Body of pancreas (tissue), 4 donors: ENCODE measurements at regions not wholly inside any gene's neighbourhood (a gene's known extent, or its start where the extent isn't known, plus 50 kb on each side); places are given as distances from the start of the nearest gene placed in this dataset.

Source experiments
- ATAC-seq: fragments of 150-250 bp; one replicate; pipeline ENCODE4 v1.9.1; 2016
- DNase-seq, 4 donors: peaks; one replicate each; pipeline ENCODE4 v3.0.0-alpha.2; 2019
- H3K27ac ChIP-seq, 4 donors: fragments of 200-600 bp; sonication (generic); 1 replicate in 3 of 4; 2 replicates in 1 of 4; pipeline versions ENCODE4 v1.5.1 to v1.6.1; 2016 to 2019; ENCODE audit warnings: mild to moderate bottlenecking in 1 of 4, mixed read lengths in 1 of 4, moderate library complexity in 1 of 4
- H3K27me3 ChIP-seq, 2 donors: fragments of 200-600 bp; sonication (generic); one replicate each; pipeline ENCODE4 v1.6.0; 2016; ENCODE audit warnings: mild to moderate bottlenecking in 1 of 2
- H3K36me3 ChIP-seq, 2 donors: fragments of 200-600 bp; sonication (generic); replicated peaks in 1 of 2; 2 replicates each; pipeline ENCODE4 v1.5.1; 2016; ENCODE audit warnings: low read depth in 2 of 2; ENCODE audit not compliant: insufficient read depth in 1 of 2
- H3K4me1 ChIP-seq: fragments of 200-600 bp; sonication (generic); one replicate; pipeline ENCODE4 v1.6.0; 2016
- H3K4me3 ChIP-seq, 2 donors: fragments of 200-600 bp; sonication (generic); 1 replicate in 1 of 2; 2 replicates in 1 of 2; pipeline ENCODE4 v1.5.1; 2016 to 2019
- H3K9me3 ChIP-seq, 3 donors: fragments of 200-600 bp; sonication (generic); 1 replicate in 2 of 3; 2 replicates in 1 of 3; pipeline ENCODE4 v1.5.1; 2016
- CTCF ChIP-seq, 7 experiments: fragments of 450-650 bp in 4 of 7; fragments of 200-600 bp in 3 of 7; sonication (generic) in 3 of 7; IDR thresholded peaks; one replicate each; pipeline ENCODE4 v1.5.1; 2016 to 2019; ENCODE audit warnings: antibody characterized with exemption in 7 of 7
- POLR2A ChIP-seq, 3 donors: fragments of 450-650 bp; IDR thresholded peaks; one replicate each; pipeline ENCODE4 v1.6.1; 2016; ENCODE audit warnings: antibody characterized with exemption in 3 of 3, mild to moderate bottlenecking in 2 of 3
- WGBS, 2 donors: methylation state at CpG; one replicate each; pipeline ENCODE4 v1.1.5; 2017; 5-methylcytosine and 5-hydroxymethylcytosine counted together
- intact Hi-C: fragments of 100-400 bp; cut with DNase I; formaldehyde crosslinking; loops from one replicate; pipeline ENCODE4 v1.15.1; 2023

- DNase-seq (no peak), ATAC-seq (no peak)
- H3K4me3 ChIP-seq = no peak overlapping the region
- no peaks in the 10 kb centered on the region for H3K36me3 ChIP-seq
- WGBS, 2 donors = 41 to 85% methylated on average over 1 of the region's 1 CpG
- TF ChIP-seq CTCF (IDR thresholded peaks at IDR 0.05) = no peak
- TF ChIP-seq POLR2A (IDR thresholded peaks at IDR 0.05) = no peak
- intact Hi-C loops = no loop called here
- no peaks in the 10 kb centered on the region for H3K9me3 ChIP-seq
- H3K27ac ChIP-seq = no peak overlapping the region
- H3K27me3 ChIP-seq = no peaks in the 10 kb centered on the region
- H3K4me1 ChIP-seq = no peaks in the 10 kb centered on the region
Measured at GRCh38 chr11:26254378-26254777, 77.6 kb upstream of the ANO3 start.

DNA sequence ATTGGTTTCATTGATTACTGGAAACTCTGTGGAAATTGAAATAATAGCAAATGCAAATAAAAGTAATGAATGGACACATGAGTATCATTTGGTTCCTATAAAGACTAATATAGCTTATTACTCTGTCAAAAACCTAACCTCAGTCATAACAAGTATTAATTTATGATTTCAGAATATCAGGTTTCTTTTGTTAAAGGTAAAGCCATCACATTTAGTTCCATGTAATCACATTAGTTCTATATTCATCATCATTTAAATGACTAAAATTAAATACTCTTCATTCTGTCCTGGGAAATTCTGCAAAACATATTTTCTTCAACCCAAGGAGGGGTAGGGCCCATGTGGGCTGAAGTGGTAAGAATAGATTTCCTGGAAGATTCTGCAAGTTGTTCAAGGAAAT is 68.2 kb upstream of the ANO3 start:
- ATAC-seq (no peak), DNase-seq (no peak)
- no peak overlapping the region for H3K27ac ChIP-seq
- no peaks in the 10 kb centered on the region for H3K36me3 ChIP-seq
- H3K9me3 ChIP-seq = no peaks in the 10 kb centered on the region
- no peaks in the 10 kb centered on the region for H3K27me3 ChIP-seq
- TF ChIP-seq POLR2A (IDR thresholded peaks at IDR 0.05) = no peak
- TF ChIP-seq CTCF (IDR thresholded peaks at IDR 0.05) = no peak
- no peaks in the 10 kb centered on the region for H3K4me1 ChIP-seq
- no peak overlapping the region for H3K4me3 ChIP-seq
- intact Hi-C loops = no loop called here

- intact Hi-C loops = no loop called here
- TF ChIP-seq POLR2A (IDR thresholded peaks at IDR 0.05) (no peak), CTCF (IDR thresholded peaks at IDR 0.05) (no peak)
- no peak for DNase-seq
- no peaks in the 10 kb centered on the region for H3K36me3 ChIP-seq
- no peaks in the 10 kb centered on the region for H3K4me1 ChIP-seq
- H3K27ac ChIP-seq = no peak overlapping the region
- no peaks in the 10 kb centered on the region for H3K27me3 ChIP-seq
- ATAC-seq = no peak
- H3K9me3 ChIP-seq = no peaks in the 10 kb centered on the region
- H3K4me3 ChIP-seq = no peak overlapping the region
Measured at GRCh38 chr11:26264266-26264665, 67.7 kb upstream of the ANO3 start.

DNA sequence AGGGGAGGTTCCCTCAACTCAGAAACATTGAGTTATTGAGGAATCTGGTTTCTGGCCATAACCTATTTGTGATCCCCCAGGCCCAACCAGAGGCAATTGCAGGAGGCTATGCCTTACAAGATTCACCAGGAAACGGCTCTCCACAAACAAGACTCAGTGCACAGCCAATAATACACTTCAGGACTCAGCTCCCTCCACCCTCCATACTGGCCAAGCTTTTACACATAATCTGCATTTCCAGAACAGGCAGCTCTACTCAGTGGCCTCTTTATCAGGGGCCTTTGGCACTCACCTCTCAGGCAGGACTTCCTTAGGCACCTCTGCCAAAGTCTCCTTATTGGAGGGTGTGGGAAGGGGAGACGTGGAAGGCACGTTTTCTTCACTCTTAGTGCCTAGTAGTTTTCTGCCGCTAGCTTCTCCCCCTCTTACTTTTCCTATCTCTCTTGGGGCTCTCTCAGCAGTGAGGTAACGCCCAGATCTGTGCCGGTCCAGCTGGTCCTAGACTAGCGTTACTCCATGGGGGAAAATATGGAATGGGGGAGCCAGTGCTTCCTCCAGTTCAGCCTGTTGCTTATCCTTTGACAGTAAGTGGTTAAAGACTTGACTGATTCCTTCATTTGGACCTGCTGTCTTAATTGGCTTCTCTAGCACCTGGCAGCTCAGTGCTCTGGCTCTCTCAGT is 62.8 kb upstream of the ANO3 start:
- WGBS, 2 donors = 72 to 73% methylated on average over 6 to 7 of the region's 7 CpGs
- Histone ChIP-seq H3K4me3 (no peak overlapping the region), H3K36me3 (no peaks in the 10 kb centered on the region), H3K4me1 (no peaks in the 10 kb centered on the region), H3K27me3 (no peaks in the 10 kb centered on the region), H3K9me3 (no peaks in the 10 kb centered on the region), H3K27ac (no peak overlapping the region)
- intact Hi-C loops = no loop called here
- TF ChIP-seq POLR2A (IDR thresholded peaks at IDR 0.05) (no peak), CTCF (IDR thresholded peaks at IDR 0.05) (no peak)
- ATAC-seq (no peak), DNase-seq (no peak)

DNA sequence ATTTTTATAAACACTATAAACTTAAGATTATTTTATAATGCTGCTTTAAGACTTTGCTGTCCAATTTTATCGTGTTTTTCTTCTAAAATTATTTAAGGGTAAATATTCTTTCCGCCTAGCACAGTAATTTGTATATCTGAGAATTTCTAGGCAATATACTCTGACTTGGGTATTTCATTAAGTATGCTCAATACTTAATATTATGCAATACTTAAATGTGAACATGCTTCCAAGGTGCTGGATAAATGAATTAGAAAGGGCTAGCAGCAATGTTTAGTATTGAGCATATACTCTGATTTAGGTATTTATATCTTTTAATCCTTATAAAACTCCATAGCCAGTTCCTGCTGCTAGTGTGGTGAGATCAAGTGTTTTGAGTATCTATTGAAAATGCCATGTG is 60.3 kb upstream of the ANO3 start:
- Histone ChIP-seq H3K9me3 (no peaks in the 10 kb centered on the region), H3K27me3 (no peaks in the 10 kb centered on the region), H3K4me3 (no peak overlapping the region), H3K27ac (no peak overlapping the region), H3K36me3 (no peaks in the 10 kb centered on the region), H3K4me1 (no peaks in the 10 kb centered on the region)
- ATAC-seq (no peak), DNase-seq (no peak)
- intact Hi-C loops = loop anchor here (10.0 kb wide), 1 partner anchor 297 kb away; no protein-coding TSS in a partner anchor
- no peak for TF ChIP-seq CTCF (IDR thresholded peaks at IDR 0.05)
- TF ChIP-seq POLR2A (IDR thresholded peaks at IDR 0.05) = no peak
- 69 to 70% methylated on average over 2 of the region's 2 CpGs for WGBS, 2 donors
